GM12873 (cell line): ENCODE measurements at regions not wholly inside any gene's neighbourhood (a gene's known extent, or its start where the extent isn't known, plus 50 kb on each side); places are given as distances from the start of the nearest gene placed in this dataset.

Experiments used
- CTCF ChIP-seq: IDR thresholded peaks from 2 replicates; pipeline ENCODE4 v1.5.1; 2012; ENCODE audit warnings: low read depth, mild to moderate bottlenecking, moderate library complexity, low read length, control low read depth; ENCODE audit not compliant: insufficient read depth; ENCODE audit errors: missing control alignments

- TF ChIP-seq CTCF, result no peak
Measured at GRCh38 chr11:127362754-127363308, 362.3 kb upstream of the KIRREL3 start.

- no peak for TF ChIP-seq CTCF
Measured at GRCh38 chr11:127358160-127358559, 357.6 kb upstream of the KIRREL3 start.

- TF ChIP-seq CTCF, result no peak
Measured at GRCh38 chr11:127350476-127350875, 349.9 kb upstream of the KIRREL3 start.

GRCh38 chr11:127345819-127346459 is 345.4 kb upstream of the KIRREL3 start:
- TF ChIP-seq CTCF, result peak; percentile 75

- no peak for TF ChIP-seq CTCF
Measured at GRCh38 chr11:127340438-127340837, 339.9 kb upstream of the KIRREL3 start.

- no peak for TF ChIP-seq CTCF
Measured at GRCh38 chr11:127339376-127339775, 338.8 kb upstream of the KIRREL3 start.

GRCh38 chr11:127338380-127339259 is 338.1 kb upstream of the KIRREL3 start:
- no peak for TF ChIP-seq CTCF
